ENCODE measurements at regions not wholly inside any gene's neighbourhood (a gene's known extent, or its start where the extent isn't known, plus 50 kb on each side); places are given as distances from the start of the nearest gene placed in this dataset.

DNA sequence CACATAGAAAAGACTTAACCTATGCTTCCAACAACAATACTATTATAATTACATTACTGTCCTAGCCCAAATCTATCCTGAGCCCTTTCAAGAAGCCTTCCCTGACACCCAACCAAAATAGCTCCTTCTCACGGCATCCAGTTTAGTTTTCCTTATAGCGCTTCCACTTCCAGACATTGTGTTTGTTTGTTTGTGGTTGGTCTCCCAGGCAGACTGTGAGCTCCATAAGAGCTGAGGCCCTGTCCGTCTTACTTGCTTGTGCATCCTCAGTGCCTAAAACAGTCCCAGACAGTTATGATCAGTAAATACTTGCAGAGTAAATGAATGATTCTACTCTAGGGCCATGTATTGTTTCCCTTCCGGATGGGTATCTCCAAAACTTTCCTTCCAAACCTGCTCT is 68.1 kb upstream of the STARD13 start:
- TF ChIP-seq, protein P1, sequence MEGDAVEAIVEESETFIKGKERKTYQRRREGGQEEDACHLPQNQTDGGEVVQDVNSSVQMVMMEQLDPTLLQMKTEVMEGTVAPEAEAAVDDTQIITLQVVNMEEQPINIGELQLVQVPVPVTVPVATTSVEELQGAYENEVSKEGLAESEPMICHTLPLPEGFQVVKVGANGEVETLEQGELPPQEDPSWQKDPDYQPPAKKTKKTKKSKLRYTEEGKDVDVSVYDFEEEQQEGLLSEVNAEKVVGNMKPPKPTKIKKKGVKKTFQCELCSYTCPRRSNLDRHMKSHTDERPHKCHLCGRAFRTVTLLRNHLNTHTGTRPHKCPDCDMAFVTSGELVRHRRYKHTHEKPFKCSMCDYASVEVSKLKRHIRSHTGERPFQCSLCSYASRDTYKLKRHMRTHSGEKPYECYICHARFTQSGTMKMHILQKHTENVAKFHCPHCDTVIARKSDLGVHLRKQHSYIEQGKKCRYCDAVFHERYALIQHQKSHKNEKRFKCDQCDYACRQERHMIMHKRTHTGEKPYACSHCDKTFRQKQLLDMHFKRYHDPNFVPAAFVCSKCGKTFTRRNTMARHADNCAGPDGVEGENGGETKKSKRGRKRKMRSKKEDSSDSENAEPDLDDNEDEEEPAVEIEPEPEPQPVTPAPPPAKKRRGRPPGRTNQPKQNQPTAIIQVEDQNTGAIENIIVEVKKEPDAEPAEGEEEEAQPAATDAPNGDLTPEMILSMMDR (IDR thresholded peaks at IDR 0.05), result no peak
- no peak for TF ChIP-seq POLR2A (IDR thresholded peaks at IDR 0.05)
